GM12878 (cell line): ENCODE measurements at regions not wholly inside any gene's neighbourhood (a gene's known extent, or its start where the extent isn't known, plus 50 kb on each side); places are given as distances from the start of the nearest gene placed in this dataset.

ENCODE experiments used
- ATAC-seq: fragments of 200-7000 bp; cut with Tn5 transposase; 3 replicates; pipeline ENCODE4 v1.9.1; 2020; ENCODE audit warnings: mild to moderate bottlenecking, moderate library complexity
- BruUV-seq: library from RNA; stranded (reverse); fragments of 400-500 nt; replicated peaks from 2 replicates; lab custom pipeline; 2021; lab: Mats Ljungman, UMichigan
- CTCF ChIA-PET: fragments of 300-600 bp; sonication (Branson Sonifier 250); formaldehyde crosslinking; extraction: SDS; loops from one replicate; lab custom pipeline; 2021; ENCODE audit warnings: inconsistent platforms; lab: Yijun Ruan, JAX
- POLR2A ChIA-PET: fragments of 350-600 bp; formaldehyde crosslinking; extraction: SDS; loops from one replicate; lab custom pipeline; 2021; ENCODE audit warnings: inconsistent platforms; lab: Charles Lee
- RAD21 ChIA-PET: fragments of 300-600 bp; sonication (Branson Sonifier 250); formaldehyde crosslinking; loops from one replicate; lab custom pipeline; 2023; ENCODE audit warnings: antibody characterized with exemption; ENCODE audit not compliant: unreplicated experiment; lab: Charles Lee
- SMC1A ChIA-PET: fragments of 300-600 bp; sonication (Branson Sonifier 250); formaldehyde crosslinking; loops from one replicate; lab custom pipeline; 2023; ENCODE audit not compliant: unreplicated experiment, uncharacterized antibody; lab: Charles Lee
- DNase-seq: peaks from one replicate; pipeline ENCODE4 v3.0.0-alpha.2; 2011; ENCODE audit warnings: low read depth, low spot score
- FAIRE-seq: peaks from 3 replicates; lab custom pipeline; 2011; peaks lifted over from hg19 to GRCh38; lab: Jason Lieb, UNC
- H2AFZ ChIP-seq: 2 replicates; pipeline ENCODE4 v1.6.0; 2011; ENCODE audit warnings: low read depth, low read length, control low read depth; ENCODE audit not compliant: control insufficient read depth
- H3K27ac ChIP-seq: 2 replicates; pipeline ENCODE4 v1.5.1; 2011; ENCODE audit warnings: control low read depth; ENCODE audit not compliant: control insufficient read depth, insufficient read depth
- H3K27me3 ChIP-seq, 2 experiments: replicated peaks in 1 of 2; 2 replicates each; pipeline versions ENCODE4 v1.6.0 to v1.6.1; 2011; ENCODE audit warnings: low read length in 1 of 2; ENCODE audit not compliant: control insufficient read depth in 2 of 2, insufficient read depth in 2 of 2
- H3K36me3 ChIP-seq, 2 experiments: 2 replicates each; pipeline ENCODE4 v1.5.1; 2011; ENCODE audit warnings: low read length in 1 of 2; ENCODE audit not compliant: control insufficient read depth in 2 of 2, insufficient read depth in 2 of 2
- H3K4me1 ChIP-seq: 2 replicates; pipeline ENCODE4 v1.6.1; 2011; ENCODE audit warnings: mild to moderate bottlenecking, low read length, moderate library complexity, mixed read lengths; ENCODE audit not compliant: control insufficient read depth, insufficient read depth
- H3K4me2 ChIP-seq: 2 replicates; pipeline ENCODE4 v1.6.0; 2011; ENCODE audit warnings: control low read depth; ENCODE audit not compliant: control insufficient read depth, insufficient read depth
- H3K4me3 ChIP-seq: fragments of 200-600 bp; sonication (generic); 2 replicates; pipeline ENCODE4 v1.5.1; 2016
- H3K79me2 ChIP-seq: 2 replicates; pipeline ENCODE4 v1.6.0; 2011; ENCODE audit warnings: low read length; ENCODE audit not compliant: control insufficient read depth, insufficient read depth
- H3K9ac ChIP-seq: 2 replicates; pipeline ENCODE4 v1.8.0; 2011; ENCODE audit warnings: low read length, control low read depth, mixed read lengths; ENCODE audit not compliant: control insufficient read depth, insufficient read depth
- H3K9me3 ChIP-seq: replicated peaks from 3 replicates; pipeline ENCODE4 v1.5.1; 2011; ENCODE audit warnings: mild to moderate bottlenecking, low read length; ENCODE audit not compliant: control insufficient read depth, insufficient read depth
- H4K20me1 ChIP-seq: 2 replicates; pipeline ENCODE4 v1.6.0; 2011; ENCODE audit not compliant: control insufficient read depth, insufficient read depth
- BCL11A ChIP-seq: IDR thresholded peaks from 2 replicates; pipeline ENCODE4 v1.6.1; 2011; ENCODE audit warnings: low read depth, low read length
- ESRRA ChIP-seq: IDR thresholded peaks from 2 replicates; pipeline ENCODE4 v1.6.1; 2012; ENCODE audit warnings: mild to moderate bottlenecking, low read length, improper control_type of control experiment
- FOXK2 ChIP-seq: fragments of 450-650 bp; IDR thresholded peaks from 2 replicates; pipeline ENCODE4 v1.6.1; 2017; ENCODE audit warnings: mild to moderate bottlenecking, moderate library complexity
- GATAD2B ChIP-seq: fragments of 450-650 bp; conservative IDR thresholded peaks from 2 replicates; pipeline ENCODE4 v1.6.1; 2017; ENCODE audit warnings: low read depth, mild to moderate bottlenecking, moderate library complexity
- MLLT1 ChIP-seq: fragments of 450-650 bp; IDR thresholded peaks from 2 replicates; pipeline ENCODE4 v1.6.1; 2016; ENCODE audit warnings: mild to moderate bottlenecking
- NRF1 ChIP-seq: conservative IDR thresholded peaks from 2 replicates; pipeline ENCODE4 v1.6.1; 2011; ENCODE audit warnings: mild to moderate bottlenecking, low read depth, low read length, improper control_type of control experiment
- SIN3A ChIP-seq: IDR thresholded peaks from 2 replicates; pipeline ENCODE4 v1.6.1; 2012; ENCODE audit warnings: low read depth, low read length, improper control_type of control experiment
- SPI1 ChIP-seq: IDR thresholded peaks from 2 replicates; pipeline ENCODE4 v1.6.1; 2011; ENCODE audit warnings: low read depth, mild to moderate bottlenecking, low read length, moderate library complexity, borderline replicate concordance; ENCODE audit not compliant: insufficient read depth
- SREBF2 ChIP-seq: IDR thresholded peaks from 2 replicates; pipeline ENCODE4 v1.6.1; 2012; ENCODE audit warnings: mild to moderate bottlenecking, low read length
- YY1 ChIP-seq: IDR thresholded peaks from 2 replicates; pipeline ENCODE4 v1.6.1; 2011; ENCODE audit warnings: low read depth, mild to moderate bottlenecking, low read length
- ZNF274 ChIP-seq: IDR thresholded peaks from one replicate; pipeline ENCODE4 v1.8.0; 2011; ENCODE audit not compliant: insufficient read length, insufficient read depth
- WGBS: methylation state at CpG from one replicate; pipeline ENCODE4 v1.1.6; 2016; ENCODE audit warnings: low lambda C conversion rate; ENCODE audit not compliant: insufficient replicate concordance, insufficient coverage; ENCODE audit errors: missing lambda C conversion rate; 5-methylcytosine and 5-hydroxymethylcytosine counted together
- in situ Hi-C: fragments of 300-500 bp; cut with MboI; formaldehyde crosslinking; loops from 9 replicates; pipeline ENCODE4 v1.14.3; 2018; ENCODE audit warnings: mixed read lengths
- intact Hi-C: fragments of 100-400 bp; cut with micrococcal nuclease; formaldehyde crosslinking; loops from one replicate; pipeline ENCODE4 v1.14.2; 2022; ENCODE audit not compliant: unreplicated experiment
- TF ChIP-seq, protein P1 (sequence below): IDR thresholded peaks from 2 replicates; pipeline ENCODE4 v1.6.1; 2012; ENCODE audit warnings: low read depth, low read length, improper control_type of control experiment
- TF ChIP-seq, protein P2 (sequence below): fragments of 450-650 bp; IDR thresholded peaks from 2 replicates; pipeline ENCODE4 v1.6.1; 2017; ENCODE audit warnings: borderline replicate concordance

DNA sequence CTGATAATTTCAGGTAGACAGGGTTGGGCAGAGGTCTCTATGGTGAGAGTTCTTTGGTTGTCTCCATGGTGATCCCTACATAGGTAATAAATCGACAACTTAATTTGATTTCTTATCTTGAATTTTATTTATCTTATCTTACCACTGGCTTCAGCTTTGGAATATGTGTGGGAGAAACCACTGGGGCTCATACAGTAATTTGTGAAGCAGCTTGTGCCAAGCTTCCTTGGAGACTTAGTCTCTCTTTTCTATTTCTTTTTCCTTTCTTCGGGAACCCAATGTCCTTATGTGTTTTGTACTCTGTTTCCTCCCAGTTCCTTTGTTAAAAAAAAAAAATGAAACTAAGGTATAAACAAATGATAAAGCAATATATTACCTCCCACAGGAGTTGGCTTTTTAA, 242.4 kb upstream of the CNKSR2 start:
- intact Hi-C loops (no loop called here), in situ Hi-C loops (no loop called here)
- Histone ChIP-seq H3K36me3 (no peaks in the 10 kb centered on the region), H3K4me2 (no peak overlapping the region), H3K4me1 (no peaks in the 10 kb centered on the region), H4K20me1 (no peaks in the 10 kb centered on the region), H3K9ac (no peak overlapping the region), H3K79me2 (no peaks in the 10 kb centered on the region), H3K27me3 (no peaks in the 10 kb centered on the region), H3K9me3 (no peaks in the 10 kb centered on the region), H3K4me3 (no peak overlapping the region), H3K27ac (no peak overlapping the region), H2AFZ (no peak overlapping the region)
- POLR2A ChIA-PET = no interaction called here
- BruUV-seq = no TSS peak
- RAD21 ChIA-PET = no interaction called here
- FAIRE-seq = no peak
- ATAC-seq = no peak
- no peak for TF ChIP-seq ZNF274
- no peak for TF ChIP-seq MLLT1
- no peak for TF ChIP-seq BCL11A
- no peak for TF ChIP-seq NRF1
- no peak for TF ChIP-seq ESRRA
- no peak for TF ChIP-seq SPI1
- TF ChIP-seq GATAD2B = no peak
- CTCF ChIA-PET = no interaction called here
- WGBS = 29% methylated on average over 2 of the region's 2 CpGs
- DNase-seq = no peak
- SMC1A ChIA-PET = no interaction called here

DNA sequence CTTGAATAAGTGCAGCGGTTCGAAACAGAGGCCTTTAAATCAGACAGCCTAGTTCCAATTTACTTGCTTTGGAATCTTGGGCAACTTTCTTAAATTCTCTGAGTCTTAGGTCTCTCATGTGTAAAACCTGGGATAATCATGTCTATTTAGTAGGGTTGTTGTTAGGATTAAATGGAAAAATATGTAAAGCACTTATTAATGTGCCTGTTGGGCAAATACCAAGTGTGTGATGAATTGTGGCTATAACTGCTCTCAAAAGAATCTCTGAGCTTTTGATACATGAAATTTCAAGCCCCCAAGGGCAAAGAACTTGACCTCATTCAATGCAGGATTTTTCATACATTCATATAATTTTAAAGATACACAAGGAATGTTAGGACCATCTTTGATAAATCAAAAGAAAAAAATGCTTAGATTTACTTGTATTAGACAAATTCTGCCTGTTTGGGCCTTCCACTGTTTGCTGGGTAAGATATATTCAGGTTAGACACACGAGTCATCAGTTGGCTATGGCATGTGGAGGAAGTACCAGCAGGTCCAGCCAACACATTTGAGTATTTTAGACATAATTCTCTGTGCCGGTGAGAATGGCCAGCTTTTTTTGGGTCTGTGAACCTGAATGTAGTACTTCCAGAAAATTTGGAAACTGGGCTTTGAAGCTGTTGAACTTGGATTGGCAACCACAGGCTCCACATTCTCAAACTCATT, 241.4 kb upstream of the CNKSR2 start:
- Histone ChIP-seq H3K4me3 (no peak overlapping the region), H3K9ac (no peak overlapping the region), H3K27me3 (no peaks in the 10 kb centered on the region), H3K79me2 (no peaks in the 10 kb centered on the region), H3K4me2 (no peak overlapping the region), H3K36me3 (no peaks in the 10 kb centered on the region), H2AFZ (no peak overlapping the region), H3K4me1 (no peaks in the 10 kb centered on the region), H3K9me3 (no peaks in the 10 kb centered on the region), H3K27ac (no peak overlapping the region), H4K20me1 (no peaks in the 10 kb centered on the region)
- ChIA-PET POLR2A (no interaction called here), RAD21 (no interaction called here), CTCF (no interaction called here), SMC1A (no interaction called here)
- in situ Hi-C loops = no loop called here
- ATAC-seq (no peak), DNase-seq (no peak), FAIRE-seq (no peak)
- BruUV-seq = no TSS peak
- WGBS = 25% methylated on average over 4 of the region's 4 CpGs
- intact Hi-C loops = no loop called here
- TF ChIP-seq FOXK2 (no peak), YY1 (no peak), SREBF2 (no peak), SIN3A (no peak)
- TF ChIP-seq, protein P1, sequence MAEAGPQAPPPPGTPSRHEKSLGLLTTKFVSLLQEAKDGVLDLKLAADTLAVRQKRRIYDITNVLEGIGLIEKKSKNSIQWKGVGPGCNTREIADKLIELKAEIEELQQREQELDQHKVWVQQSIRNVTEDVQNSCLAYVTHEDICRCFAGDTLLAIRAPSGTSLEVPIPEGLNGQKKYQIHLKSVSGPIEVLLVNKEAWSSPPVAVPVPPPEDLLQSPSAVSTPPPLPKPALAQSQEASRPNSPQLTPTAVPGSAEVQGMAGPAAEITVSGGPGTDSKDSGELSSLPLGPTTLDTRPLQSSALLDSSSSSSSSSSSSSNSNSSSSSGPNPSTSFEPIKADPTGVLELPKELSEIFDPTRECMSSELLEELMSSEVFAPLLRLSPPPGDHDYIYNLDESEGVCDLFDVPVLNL = no peak
- TF ChIP-seq, protein P2, sequence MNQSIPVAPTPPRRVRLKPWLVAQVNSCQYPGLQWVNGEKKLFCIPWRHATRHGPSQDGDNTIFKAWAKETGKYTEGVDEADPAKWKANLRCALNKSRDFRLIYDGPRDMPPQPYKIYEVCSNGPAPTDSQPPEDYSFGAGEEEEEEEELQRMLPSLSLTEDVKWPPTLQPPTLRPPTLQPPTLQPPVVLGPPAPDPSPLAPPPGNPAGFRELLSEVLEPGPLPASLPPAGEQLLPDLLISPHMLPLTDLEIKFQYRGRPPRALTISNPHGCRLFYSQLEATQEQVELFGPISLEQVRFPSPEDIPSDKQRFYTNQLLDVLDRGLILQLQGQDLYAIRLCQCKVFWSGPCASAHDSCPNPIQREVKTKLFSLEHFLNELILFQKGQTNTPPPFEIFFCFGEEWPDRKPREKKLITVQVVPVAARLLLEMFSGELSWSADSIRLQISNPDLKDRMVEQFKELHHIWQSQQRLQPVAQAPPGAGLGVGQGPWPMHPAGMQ = no peak
